CD4-positive, alpha-beta T cell treated with Interleukin-12 subunit alpha and Interleukin-12 subunit beta, for 1 hour (primary cell): ENCODE measurements at regions not wholly inside any gene's neighbourhood (a gene's known extent, or its start where the extent isn't known, plus 50 kb on each side); places are given as distances from the start of the nearest gene placed in this dataset.

Source experiments
- DNase-seq: peaks from one replicate; pipeline ENCODE4 v3.0.0-alpha.2; 2020

DNA sequence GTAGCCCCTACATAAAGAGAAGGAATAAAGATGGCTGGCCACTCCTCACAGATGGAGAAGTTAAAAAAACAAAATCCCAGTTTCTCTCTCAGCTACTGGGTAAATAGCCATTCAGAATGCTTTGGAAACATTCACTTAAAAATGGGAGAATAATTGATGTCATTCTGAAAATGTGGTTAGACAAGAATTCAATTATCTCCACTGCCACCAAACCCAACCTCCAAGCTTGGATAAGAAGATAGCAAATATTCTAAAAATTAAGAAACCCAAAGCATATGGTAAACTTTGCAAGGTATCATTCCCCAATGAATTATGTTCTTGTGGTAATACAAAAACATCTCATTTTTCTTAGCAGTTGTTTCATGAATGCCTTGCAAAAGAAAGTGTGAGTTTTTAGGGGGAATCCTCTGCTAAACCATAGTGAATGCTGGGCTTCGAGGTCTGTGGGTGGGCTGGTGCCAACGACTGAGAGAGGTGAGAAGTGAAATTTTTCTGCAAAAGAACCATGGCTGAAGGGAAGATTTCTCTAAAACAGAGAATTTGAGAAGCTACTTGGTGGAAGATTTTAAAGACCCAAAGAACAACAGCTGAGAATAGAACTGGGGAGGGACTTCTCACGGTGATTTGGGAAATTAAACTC, 497.9 kb upstream of the JARID2 start:
- no peak for DNase-seq

DNA sequence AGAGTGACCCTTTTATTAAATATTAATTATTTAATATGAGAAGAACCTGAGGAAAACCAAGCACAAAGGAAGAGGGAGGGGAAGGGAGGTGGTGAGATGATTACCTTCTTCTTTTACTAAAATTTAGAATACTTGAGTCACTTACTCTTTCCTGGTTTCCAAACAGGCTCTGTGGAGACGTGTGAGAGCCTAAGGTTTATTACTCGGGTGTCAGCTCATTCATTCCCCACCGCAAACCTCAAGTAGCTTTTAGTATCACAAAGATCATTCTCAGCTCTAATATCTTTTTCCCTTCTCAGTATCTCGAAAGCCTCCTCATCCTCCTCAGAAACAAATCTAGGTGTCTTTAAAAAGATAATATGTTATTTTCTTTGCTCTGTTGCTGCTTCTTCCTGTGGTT, 497.2 kb upstream of the JARID2 start:
- no peak for DNase-seq

DNA sequence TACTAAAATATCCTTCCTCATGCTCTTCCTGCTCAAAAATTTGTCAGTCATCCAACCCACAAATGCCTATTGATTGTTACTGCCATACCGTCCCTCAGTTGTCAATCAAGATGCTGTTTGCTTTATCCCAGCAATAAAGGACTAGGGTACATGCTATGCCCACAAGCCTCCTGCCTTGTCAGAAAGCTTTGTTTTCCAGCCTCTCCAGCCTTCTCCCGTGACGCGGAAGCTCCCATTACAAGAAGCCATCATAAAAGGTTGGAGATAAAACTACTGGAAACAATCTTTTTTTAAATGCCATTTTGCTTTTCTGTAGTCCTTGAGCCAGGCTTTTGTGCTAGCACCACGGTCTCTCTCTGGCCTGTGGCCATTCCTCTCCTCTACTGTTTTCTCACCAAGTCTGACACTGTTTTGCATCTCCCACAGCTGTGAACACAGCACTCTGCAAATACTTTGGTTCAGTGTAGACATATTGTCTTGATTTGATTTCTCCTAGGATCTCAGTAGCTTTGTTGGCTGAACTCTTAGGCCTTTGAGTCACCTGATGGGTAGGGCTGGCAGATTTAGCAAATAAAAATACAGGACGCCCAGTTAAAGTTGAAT, 495.7 kb upstream of the JARID2 start:
- DNase-seq, result no peak

DNA sequence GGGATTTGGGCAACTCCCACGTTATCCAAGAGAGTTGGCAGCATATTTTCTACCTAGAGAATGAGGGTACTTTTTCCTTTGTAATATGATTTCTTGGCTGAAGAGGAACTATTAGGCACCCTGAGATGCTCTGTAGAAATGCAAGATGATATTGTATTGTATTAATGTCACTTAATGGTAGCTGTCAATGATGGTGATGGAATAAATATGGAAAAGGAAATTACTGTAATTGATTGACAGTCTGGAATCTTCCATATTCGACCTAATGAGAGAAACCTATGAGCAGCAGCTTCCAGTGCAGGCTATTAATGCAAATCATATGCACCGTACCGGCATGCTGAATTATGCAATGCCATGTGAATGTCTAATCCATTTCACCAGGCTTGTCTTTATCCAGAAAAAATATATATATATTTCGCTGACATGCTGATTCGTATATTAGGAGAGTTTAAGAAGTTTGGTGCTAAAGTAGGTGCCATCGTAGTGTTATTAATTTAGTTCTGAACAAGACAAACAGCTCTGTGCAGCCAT, 494.2 kb upstream of the JARID2 start:
- DNase-seq, result no peak

DNA sequence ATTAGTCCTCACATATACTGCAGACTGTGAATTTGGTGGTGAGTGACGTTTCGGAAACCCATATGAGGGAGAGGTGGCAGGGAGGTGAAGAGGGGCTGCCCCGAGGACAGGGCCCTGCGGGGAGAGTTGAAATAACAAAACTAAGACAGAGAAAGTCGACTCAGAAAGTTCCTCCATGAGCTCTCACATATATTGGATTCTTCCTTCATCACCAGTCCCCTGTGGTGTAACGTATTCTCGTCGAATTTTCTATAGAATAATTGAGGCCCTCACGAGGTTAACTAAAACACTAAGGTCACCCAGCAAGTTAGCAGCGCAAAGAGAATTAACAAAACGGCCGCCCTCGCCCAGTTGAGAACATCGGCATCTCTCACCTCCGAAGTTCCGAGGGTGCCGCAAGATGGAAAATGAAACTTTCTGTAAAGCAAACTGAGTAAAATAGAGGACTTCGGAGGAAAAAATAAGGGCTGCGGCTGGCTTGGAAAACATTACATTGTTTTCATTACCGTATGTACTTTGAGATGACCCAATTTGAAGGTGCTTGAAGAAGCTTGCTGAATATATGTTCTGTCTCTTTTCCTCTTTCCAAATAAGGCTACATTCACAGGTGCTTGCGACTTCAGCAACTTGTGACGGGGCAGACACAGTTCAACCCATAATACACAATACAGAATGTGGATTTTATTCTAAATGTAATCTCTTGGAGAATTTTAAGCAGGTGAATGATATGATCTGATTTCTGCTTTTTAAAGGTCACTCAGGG, 490.9 kb upstream of the JARID2 start:
- DNase-seq, result peak; percentile 57

DNA sequence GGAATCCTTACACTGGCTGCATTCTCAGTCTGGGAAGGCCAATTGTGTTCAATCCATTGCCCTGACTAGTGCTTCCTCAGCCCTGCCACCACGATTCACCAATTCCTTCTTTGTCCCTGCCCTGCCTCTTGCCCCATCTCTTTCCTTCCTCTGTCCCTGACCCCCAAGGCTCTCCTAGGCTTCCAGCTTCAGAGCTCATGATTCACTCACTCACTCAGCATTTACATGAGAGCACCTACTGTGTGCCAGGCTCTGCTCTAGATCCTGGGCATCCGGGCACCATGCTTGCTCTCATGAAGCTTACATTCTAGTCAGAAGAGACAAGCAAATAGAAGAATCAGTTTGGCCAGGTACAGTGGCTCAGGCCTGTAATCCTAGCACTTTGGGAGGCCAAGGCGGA, 489.5 kb upstream of the JARID2 start:
- no peak for DNase-seq

DNA sequence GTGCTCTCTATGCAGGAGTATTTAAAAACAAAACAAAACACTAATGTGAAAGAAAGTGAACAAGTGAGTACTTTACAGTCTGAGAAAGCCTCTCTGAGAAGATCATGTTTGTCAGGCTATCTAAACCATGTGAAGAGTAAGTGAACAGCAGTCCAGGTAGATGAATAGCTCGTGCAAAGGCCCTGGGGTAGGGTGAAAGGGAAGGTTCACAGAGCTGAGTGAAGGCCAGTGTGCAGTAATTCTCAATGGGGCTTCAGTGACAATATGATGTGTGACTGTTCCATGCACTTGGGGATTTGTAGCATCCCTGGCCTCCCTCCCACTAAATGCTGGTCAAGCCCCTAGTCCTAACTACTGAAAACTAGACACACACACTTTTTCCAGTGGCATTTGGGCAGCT, 488.9 kb upstream of the JARID2 start:
- no peak for DNase-seq

DNA sequence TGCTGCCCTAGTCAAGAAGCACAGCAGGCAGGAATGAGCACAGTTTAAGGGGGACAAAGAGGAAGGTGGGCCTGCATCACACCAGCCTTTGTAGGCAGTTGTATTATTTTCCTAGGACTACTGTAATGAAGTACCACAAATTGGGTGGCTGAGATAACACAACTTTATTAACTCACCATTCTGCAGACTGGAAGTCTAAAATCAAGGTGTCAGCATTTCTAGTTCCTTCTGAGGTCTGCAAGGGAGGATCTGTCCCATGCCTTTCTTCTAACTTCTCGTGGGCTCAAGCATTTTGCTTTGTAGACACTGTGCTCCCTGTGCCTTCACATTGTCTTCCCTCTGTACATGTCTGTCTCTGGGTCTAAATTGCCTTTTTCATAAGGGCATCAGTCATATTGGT, 488.5 kb upstream of the JARID2 start:
- DNase-seq, result no peak

DNA sequence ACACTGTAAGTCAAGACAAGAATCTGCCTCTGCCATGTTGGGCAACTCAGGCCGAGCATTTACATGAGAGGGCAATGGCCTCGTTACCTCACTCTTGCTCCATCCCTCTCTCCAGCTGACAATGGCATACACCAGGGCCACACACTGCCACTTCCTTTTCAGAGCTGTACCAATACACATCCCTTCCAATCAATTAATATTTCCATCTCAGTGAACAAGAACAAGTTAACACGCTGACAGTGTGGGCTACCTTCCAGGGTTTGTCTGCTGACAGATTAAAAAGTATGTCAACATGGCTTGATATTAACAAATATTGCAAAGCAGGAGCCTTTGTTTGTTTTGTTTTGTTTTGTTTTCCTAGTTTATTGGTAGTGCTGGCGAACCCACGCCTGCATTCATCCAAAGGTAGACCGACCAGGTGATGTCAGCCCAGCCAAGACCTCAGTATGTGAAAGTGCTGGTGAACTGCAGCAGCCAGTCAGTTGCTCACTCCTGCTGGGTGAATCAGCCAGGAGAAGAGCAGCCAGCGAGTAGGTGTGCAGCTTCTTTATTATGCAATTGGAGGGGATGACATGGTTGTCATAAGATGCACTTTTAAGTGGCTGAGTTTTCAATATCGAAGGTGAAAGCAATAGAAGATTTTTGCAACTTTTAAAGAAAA, 487.3 kb upstream of the JARID2 start:
- no peak for DNase-seq

DNA sequence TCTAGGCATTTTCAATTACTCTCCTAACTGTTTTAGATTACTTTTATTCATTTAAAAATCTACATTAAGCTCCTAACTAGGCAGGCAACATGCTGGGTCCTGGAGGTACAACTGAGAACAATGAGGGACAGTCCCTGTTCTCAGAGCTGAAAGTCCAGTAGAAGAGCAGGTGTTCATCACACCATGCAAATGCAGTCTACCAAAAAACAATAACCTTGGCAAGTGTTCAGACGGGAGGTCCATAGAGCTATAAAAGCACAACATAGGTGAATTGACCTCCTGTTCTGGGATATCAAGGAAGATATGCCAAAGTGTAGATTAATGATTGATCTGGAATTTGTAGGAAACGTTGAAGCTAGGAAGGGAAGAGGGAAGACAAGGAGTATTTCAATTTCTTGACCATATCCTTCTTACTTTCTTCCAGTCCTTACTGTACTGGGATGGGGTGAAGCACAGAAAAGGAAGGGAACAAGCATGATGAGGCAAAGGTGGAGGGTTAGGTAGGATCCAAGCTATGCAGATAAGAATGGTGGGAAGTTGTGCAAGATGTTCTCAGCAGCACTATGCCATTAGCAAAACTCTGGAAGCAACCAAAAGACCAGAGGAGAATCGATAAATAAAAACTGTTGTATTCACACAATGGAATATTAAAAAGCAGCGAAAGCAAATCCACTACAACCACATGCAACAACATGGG, 485.7 kb upstream of the JARID2 start:
- no peak for DNase-seq

DNA sequence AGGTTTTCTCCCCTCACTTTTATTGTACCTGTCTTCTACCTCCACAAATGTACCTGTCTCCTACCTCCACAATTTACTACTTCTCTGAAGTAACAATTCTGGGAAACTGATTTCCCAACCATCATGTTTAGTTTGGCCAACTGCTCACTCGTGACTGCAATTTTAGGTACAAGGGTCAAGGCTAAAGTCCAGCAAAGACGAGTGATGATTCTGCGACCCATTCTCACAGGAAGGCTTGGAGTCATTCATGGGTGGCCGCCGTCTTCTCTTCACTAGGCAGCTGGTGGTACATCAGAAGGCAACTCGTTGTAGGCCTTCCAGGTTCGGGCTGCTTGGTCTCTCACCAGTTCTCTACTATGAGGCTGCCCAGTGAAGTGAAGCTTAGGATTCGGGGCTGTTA, 483.8 kb upstream of the JARID2 start:
- no peak for DNase-seq

DNA sequence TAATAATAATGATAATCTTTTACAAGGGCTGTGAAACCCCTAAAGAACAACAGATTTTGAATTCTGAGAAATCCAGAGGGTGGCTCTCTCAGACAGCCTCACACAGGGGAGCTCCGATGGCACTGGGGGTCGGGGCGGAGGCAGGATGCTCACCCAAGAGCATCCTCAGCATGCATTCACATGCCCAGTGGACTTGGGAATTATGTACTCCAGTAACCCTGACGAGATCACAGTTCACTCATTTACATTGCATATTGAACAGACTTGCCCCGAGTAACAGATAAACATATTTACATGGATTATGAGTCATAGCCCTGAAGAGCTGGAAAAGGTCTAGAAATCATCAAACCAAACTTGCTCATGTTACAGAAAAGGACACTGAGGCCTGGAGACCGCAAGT, 482.7 kb upstream of the JARID2 start:
- DNase-seq, result no peak

DNA sequence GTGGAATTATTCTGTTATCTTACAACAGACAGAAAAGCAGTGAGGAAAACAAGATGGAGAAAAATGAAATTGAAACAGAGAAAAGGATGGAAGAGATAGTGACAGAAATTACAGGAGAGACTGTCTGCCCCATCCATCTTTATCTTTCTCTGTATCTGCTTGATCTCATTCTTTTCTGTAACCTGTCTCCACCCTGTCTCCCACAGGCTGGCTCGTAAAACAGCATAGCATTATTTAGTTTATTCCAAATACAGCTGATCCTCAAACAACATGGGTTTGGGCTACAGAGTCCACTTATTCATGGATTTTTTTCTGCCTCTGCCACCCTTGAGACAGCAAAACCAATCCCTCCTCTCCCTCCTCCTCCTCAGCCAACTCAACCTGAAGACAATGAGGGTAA, 482.3 kb upstream of the JARID2 start:
- no peak for DNase-seq

DNA sequence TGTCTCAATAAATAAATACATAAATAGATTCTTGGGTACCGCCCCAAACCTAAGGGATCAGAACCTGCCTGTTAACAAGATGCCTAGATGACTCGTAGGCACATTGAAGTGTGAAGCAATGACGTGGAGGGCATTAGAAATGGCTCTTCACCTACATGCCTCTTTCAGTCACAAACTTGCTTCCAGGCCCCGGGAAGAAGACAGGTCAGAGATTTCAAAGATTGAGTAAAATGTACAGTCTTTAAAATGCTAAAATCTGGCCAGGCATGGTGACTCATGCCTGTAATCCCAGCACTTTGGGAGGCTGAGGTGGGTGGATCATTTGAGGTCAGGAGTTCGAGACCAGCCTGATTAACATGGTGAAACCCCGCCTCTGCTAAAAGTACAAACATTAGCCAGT, 480.8 kb upstream of the JARID2 start:
- no peak for DNase-seq

DNA sequence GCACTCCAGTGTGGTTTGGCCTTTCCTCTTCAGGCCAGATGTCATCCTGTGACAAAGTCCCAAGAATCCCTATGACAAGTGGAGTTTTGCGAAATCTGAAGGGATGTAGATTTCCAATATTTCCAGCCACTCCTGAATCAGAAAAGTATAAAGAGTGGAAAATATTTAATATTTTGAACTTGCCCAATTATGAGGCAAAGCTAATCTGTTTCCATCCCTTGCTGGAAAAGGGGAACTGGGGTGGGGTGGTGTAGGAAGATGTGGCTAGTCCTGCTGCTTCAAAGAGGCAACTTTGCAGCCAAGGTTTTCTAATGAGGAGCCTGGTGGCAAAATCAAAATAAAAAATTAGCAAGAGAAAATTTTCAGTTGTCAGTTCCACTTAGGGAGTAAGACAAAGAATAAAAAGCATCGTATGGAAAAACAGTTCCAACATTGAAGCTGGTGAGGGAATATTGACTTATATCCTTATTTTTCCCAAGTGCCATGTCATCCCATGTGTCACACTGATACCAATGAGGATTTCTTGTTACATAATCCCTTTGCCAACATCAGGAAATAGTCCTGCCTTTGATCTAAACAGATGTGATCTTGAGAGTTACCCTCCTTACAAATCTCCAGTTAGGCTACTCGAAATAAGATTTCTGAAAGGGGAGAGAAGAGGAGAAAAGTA, 480.0 kb upstream of the JARID2 start:
- DNase-seq, result no peak

DNA sequence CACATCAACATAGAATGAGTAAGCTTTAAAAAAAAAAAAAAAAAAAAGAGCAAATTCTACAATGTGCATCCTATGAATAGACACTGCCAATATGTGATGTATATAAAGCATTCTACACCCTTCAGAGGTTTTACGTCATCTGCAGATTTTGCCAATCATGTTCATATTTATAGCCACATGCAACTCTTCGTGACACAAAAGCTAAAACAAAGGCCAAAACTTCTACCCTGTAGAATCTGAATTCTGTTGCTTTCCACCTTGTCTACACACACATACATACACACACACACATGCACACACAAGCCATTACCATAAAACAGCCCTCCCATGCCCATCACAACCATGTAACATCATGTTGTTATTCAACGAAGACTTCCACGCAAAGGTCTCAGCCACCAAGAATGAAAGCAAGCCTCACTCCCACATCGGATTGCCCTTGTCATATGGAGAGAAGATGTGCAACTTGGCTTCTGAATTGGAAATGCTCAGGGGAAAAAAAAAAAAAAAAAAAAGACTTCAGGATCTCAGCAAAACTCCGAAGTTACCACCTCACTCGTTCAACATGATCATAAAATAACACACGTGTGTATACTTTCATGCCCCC, 479.4 kb upstream of the JARID2 start:
- DNase-seq, result no peak

DNA sequence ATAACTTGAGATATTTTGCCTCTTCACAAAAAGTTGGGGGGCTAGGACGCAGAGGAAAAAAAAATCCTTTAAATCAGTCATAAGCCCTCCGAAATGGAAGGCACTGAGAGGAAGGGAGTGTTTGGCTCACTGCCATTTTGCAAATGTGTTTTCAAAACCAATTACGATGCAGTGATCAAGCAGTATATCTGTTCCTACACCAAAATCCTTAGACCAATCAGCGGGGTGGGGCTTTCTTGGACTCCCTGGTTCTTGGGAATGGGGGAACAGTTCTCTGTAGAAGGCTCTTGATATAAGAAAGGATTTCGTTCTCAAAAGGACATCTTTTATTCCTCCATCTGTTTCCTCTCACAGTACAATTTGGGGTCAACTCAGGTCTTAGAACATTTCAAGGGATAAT, 478.6 kb upstream of the JARID2 start:
- no peak for DNase-seq

DNA sequence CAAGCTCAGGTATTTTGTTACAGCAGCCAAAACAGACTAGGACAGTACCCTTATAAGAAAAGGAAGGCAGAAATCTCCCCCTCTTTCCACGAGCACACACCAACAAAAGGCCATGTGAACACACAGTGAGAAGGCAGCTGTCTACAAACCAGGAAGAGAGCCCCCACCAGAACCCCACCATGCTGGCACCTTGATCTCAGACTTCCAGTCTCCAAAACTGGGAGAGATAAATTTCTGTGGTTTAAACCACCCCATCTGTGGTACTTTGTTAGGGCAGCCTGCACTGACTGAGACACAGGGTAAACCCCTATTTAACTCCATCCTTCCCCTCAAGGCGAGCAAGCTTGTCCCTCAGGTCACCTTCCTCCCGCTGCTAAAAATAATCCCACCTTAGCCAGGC, 475.8 kb upstream of the JARID2 start:
- no peak for DNase-seq

DNA sequence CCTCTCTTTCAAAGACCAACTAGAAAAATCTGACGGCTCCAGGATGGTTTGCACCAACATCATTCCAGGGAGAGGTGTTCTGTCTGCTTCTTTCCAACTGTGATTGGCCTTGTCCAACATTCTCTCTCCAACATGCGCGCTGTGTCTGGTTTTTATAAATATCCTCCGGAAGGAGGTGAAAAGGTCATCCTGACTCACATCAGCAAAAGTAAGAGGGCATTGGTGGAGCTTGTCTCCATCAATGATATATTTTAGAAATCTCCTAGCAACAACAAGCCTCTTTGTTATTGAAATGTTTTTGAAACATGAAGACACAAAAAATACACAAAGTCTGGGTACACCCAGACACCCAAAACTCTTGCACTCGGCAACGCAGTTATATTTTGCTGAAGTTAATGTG, 475.3 kb upstream of the JARID2 start:
- no peak for DNase-seq

DNA sequence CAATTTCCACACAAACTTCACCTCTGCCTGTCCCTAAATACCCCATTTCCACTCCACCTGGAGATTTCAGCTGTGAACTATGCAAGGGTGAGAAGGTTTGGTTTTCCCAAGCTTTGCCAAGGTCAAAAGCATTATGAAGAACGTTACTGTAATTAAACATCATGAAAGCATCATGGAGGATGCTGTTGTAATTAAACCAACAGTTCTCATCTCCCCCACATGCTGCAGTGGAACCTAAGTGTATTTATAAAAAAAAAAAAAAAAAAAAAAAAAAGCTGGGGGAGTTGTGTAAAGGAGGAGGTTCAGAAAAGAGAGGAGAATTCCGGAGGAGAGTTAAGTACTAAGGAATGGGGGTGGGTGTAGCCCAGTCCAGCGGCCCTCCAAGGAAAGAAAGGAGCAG, 474.9 kb upstream of the JARID2 start:
- DNase-seq, result no peak

DNA sequence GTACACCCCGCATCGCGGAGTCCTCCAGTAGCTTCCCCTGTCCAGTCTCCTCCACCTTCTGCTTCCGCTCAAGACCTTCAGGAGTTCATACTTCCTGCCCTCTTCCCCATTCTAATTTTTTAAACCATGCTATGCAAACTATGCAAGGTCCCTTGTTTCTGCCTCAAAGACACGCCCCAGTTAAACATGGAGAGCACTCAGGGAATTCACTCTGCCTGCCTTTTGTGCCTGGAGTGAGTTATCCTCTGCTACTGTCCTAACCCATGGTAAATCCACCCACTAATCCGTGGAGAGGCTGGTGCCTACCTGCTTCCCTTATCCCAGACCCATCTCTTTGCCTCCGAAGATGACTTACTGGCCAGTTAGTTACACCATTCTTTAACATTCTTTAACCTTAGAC, 473.7 kb upstream of the JARID2 start:
- no peak for DNase-seq

DNA sequence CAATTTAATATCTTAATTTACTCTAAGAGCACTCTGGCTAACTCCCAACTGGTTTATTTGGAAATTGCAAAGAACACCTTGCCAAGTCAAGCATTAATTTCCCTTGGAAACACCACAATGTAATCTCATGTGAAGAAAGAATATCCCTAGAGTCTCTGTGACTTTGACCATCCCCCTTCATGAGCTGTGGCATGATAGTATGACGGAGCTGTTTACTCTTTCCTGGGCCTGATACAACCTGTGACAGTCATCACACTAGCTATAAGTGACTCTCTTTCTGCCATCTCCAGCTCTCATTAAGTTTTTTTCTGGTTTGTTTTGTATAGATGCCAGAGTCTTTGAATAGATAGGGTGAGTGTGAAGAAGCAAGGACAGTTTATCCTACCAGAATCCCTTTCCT, 470.3 kb upstream of the JARID2 start:
- no peak for DNase-seq
